ENCODE measurements at regions not wholly inside any gene's neighbourhood (a gene's known extent, or its start where the extent isn't known, plus 50 kb on each side); places are given as distances from the start of the nearest gene placed in this dataset.

- Histone ChIP-seq H3K27me3 (no peaks in the 10 kb centered on the region), H3K4me3 (no peak overlapping the region), H3K36me3 (no peaks in the 10 kb centered on the region), H3K9me3 (peaks cover 0 to 9% of the 10 kb centered on the region in 2 donors), H3K4me1 (no peaks in the 10 kb centered on the region), H3K27ac (no peak overlapping the region)
- no peak for TF ChIP-seq CTCF (IDR thresholded peaks at IDR 0.05)
- no peak for DNase-seq (ENCODE audit: low spot score in 2 of 2)
- intact Hi-C loops (cut with DNase I), result no loop called here
These were observed 84.5 kb upstream of the C3orf80 start for GRCh38 chr3:160140756-160141155.

DNA sequence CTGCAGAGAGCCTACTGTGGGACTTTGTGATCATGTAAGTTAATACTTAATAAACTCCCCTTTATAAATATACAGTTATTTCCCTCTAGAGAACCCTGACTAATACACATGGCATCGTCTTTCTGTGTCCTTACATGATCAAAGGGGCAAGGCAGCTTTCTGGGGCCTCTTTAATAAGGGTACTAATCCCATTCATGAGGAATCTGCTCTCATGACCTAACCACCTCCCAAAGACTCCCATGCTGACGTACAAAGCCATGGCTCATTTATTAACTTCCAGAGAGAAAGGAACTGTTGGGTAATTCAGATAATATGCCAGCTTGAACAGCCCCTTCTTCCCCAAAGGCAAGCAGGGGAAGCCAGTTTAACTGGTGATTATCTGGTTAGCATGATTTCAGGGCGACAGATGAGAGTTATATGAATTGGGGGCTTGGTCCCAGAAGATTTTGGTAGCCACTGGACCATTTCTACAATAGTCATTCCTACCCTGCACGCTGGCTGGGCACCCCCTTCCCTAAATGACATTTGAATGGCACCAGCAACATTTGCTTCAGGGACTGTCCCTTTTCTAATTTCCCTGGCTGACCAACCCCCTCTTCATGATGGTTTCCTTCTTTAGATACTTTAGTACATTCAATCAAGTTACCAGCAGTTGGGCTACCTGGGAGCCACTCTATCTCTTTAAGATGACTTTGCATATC is 83.6 kb upstream of the C3orf80 start:
- peaks cover 0 to 9% of the 10 kb centered on the region in 2 donors for H3K9me3 ChIP-seq
- no peaks in the 10 kb centered on the region for H3K36me3 ChIP-seq
- no peak overlapping the region for H3K4me3 ChIP-seq
- DNase-seq (ENCODE audit: low spot score in 2 of 2), result no peak
- intact Hi-C loops (cut with DNase I), result no loop called here
- no peaks in the 10 kb centered on the region for H3K27me3 ChIP-seq
- no peak overlapping the region for H3K27ac ChIP-seq
- no peak for TF ChIP-seq CTCF (IDR thresholded peaks at IDR 0.05)
- H3K4me1 ChIP-seq, result no peaks in the 10 kb centered on the region

DNA sequence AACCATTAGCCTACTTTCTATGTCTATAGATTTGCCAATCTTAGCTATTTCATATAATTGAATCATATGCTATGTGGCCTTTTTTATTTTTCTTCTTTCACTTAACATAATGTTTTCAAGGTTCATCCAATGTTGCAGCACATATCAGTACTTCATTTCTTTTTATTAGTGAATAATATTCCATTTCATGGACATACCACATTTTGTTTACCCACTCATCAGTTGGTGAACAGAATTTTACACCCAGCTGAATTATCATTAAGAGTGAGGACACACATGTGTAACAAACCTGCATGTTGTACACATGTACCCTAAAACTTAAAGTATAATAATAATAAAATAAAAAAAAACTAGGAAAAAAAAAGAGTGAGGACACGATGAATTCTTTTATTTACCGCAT is 81.7 kb upstream of the C3orf80 start:
- H3K36me3 ChIP-seq, result no peaks in the 10 kb centered on the region
- H3K9me3 ChIP-seq, result peaks cover 0 to 9% of the 10 kb centered on the region in 2 donors
- H3K27me3 ChIP-seq, result no peaks in the 10 kb centered on the region
- no peak overlapping the region for H3K4me3 ChIP-seq
- TF ChIP-seq CTCF (IDR thresholded peaks at IDR 0.05), result no peak
- intact Hi-C loops (cut with DNase I), result no loop called here
- no peak overlapping the region for H3K27ac ChIP-seq
- no peaks in the 10 kb centered on the region for H3K4me1 ChIP-seq
- DNase-seq (ENCODE audit: low spot score in 2 of 2), result no peak

DNA sequence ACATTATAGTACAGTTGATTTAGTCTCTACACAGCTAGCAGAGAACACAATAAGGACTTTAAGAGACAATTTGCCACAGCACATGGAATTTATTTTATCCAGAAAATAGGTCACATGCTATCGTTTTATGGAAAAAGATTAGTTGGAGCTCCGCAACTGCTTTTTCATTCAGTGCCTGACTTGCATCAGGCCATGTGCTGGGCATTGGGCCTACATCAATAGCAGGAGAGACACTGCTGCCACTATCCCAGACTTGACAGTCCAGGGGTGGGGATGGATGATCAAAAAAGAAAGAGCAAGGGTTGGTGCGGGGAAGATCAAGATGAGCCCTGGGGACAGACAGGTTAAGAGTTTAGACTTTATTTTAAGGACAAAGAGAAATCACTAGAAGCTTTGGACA is 75.2 kb upstream of the C3orf80 start:
- Histone ChIP-seq H3K9me3 (no peaks in the 10 kb centered on the region), H3K27me3 (no peaks in the 10 kb centered on the region)
- no peak for TF ChIP-seq CTCF (IDR thresholded peaks at IDR 0.05)

DNA sequence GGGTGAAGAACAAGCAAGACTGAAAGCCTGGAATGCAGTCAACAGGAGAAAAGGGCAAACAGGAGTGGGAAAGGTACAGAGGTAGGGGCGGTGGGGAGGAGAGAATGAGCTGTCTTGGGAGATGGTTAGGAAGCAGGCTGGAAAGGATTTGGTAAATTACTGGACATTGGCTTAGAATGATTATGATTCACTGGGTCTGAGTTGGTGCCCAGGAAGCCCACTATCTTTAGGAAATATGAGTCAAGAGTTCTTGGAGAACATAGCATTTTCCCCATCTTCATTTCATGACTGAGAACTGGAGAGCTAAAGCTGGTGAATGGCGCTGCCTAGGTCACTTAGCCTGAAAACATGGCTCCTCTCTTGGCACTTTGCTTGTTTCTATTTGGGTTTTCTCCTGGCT is 74.7 kb upstream of the C3orf80 start:
- intact Hi-C loops (cut with DNase I), result no loop called here
- H3K27ac ChIP-seq, result peak overlapping the region in 1 of 2 donors; percentile 23
- no peak overlapping the region for H3K4me3 ChIP-seq
- H3K4me1 ChIP-seq, result no peaks in the 10 kb centered on the region
- DNase-seq (ENCODE audit: low spot score in 2 of 2), result no peak
- no peak for TF ChIP-seq CTCF (IDR thresholded peaks at IDR 0.05)
- no peaks in the 10 kb centered on the region for H3K36me3 ChIP-seq
- no peaks in the 10 kb centered on the region for H3K27me3 ChIP-seq
- no peaks in the 10 kb centered on the region for H3K9me3 ChIP-seq

More for the DNA sequence above, 75.2 kb upstream of the C3orf80 start:
- H3K4me3 ChIP-seq, result no peak overlapping the region
- H3K27ac ChIP-seq, result peak overlapping the region in 1 of 2 donors; percentile 23
- H3K4me1 ChIP-seq, result no peaks in the 10 kb centered on the region
- no peaks in the 10 kb centered on the region for H3K36me3 ChIP-seq
- intact Hi-C loops (cut with DNase I), result no loop called here
- DNase-seq (ENCODE audit: low spot score in 2 of 2), result no peak

- no peak for TF ChIP-seq CTCF (IDR thresholded peaks at IDR 0.05)
These were observed 72.6 kb upstream of the C3orf80 start for GRCh38 chr3:160152638-160153037.

More at GRCh38 chr3:160152638-160153037, 72.6 kb upstream of the C3orf80 start:
- Histone ChIP-seq H3K27ac (no peak overlapping the region), H3K36me3 (no peaks in the 10 kb centered on the region), H3K27me3 (no peaks in the 10 kb centered on the region), H3K4me1 (no peaks in the 10 kb centered on the region), H3K4me3 (no peak overlapping the region), H3K9me3 (no peaks in the 10 kb centered on the region)
- intact Hi-C loops (cut with DNase I), result no loop called here
- no peak for DNase-seq (ENCODE audit: low spot score in 2 of 2)

Data from ascending aorta (tissue), 2 donors.